Fibroblast of lung (primary cell): ENCODE measurements at regions not wholly inside any gene's neighbourhood (a gene's known extent, or its start where the extent isn't known, plus 50 kb on each side); places are given as distances from the start of the nearest gene placed in this dataset.

Source experiments
- CTCF ChIP-seq, 2 donors: IDR thresholded peaks in 1 of 2; conservative IDR thresholded peaks in 1 of 2; 1 replicate in 1 of 2; 2 replicates in 1 of 2; pipeline ENCODE4 v1.5.1; 2011 to 2012; ENCODE audit warnings: low read length in 2 of 2, control low read depth in 1 of 2, inconsistent platforms in 1 of 2, low read depth in 1 of 2, mild to moderate bottlenecking in 1 of 2
- EZH2 ChIP-seq: IDR thresholded peaks from 2 replicates; pipeline ENCODE4 v1.5.1; 2012; ENCODE audit warnings: low read length, control low read depth, mild to moderate bottlenecking; ENCODE audit errors: missing control alignments

GRCh38 chrX:10062980-10063379 is 93.8 kb upstream of the CLCN4 start:
- TF ChIP-seq CTCF (conservative IDR thresholded peaks at IDR 0.05 in 1 of 2, IDR thresholded peaks at IDR 0.05 in 1 of 2; ENCODE audit: low read depth in 1 of 2, low read length in 2 of 2) (no peak), EZH2 (no peak)
